ENCODE measurements at regions not wholly inside any gene's neighbourhood (a gene's known extent, or its start where the extent isn't known, plus 50 kb on each side); places are given as distances from the start of the nearest gene placed in this dataset.

DNA sequence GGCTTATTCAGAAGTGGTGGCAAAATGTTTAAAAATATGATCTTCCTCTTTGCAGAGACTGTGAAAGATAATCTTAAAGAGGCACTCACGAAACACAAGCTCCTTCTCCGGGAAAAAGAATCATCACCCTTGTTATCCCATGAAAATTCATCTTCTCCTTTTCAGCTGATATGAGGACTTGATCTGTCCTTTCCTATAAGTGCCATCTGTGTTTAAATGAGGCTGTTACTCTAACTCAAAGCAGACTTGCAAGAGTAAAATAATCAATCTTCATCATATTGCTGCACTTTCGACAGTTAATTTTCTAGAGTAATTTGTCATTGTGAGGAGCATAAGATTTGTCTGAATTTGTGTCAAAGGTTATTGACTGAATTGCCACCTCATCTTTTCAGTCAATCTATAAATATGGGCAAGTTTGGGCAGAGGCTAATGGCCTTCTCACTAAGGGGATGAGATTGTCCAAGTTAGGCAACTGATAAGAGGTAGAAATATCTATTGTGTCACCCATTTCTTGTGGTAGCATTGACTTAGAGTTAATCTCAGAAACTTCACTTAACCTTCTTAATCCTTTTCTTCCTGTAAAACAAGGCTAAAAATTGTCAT lies 452.9 kb downstream of the GRXCR1 start:
- DNase-seq, result no peak

GRCh38 chr4:43348591-43348990 lies 456.1 kb downstream of the GRXCR1 start:
- no peak for DNase-seq

DNA sequence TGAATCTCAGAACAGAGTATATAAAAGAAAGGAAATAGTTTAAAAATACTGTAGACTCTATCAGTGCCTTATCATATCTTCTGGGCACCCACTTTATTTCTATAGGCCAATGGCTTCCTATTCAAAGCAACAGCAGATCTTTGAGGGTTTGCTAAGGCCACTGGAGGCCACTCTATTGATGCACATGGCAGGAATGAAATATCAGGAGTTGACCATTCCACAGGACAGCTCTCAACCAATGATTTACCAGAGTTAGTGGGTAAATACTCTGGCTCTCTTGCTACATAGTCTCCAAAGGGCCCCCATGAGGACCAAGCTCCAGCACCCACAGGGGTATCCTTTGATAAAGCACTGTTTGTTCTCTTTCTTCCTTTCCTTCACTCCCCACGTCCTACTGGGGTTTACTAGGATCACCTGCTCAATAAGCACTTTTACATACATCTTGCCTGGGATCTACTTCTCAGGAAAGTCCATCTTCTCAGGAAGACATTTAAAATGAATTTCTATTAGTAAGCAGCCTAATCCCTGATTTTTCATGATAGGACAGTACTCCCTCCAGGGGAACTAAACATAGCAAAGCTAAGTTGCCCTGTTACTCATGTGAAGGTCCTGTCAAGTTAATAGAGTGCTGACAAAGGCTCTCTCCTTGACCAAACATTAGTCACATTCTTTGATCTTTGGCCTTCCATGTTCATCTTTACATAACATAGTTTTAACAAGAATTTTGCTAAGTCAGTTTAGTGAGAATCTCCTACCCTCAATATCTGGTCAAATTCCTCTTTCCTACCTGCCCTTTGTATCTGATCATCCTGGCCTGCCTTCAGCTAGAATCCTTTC lies 459.7 kb downstream of the GRXCR1 start:
- no peak for DNase-seq

DNA sequence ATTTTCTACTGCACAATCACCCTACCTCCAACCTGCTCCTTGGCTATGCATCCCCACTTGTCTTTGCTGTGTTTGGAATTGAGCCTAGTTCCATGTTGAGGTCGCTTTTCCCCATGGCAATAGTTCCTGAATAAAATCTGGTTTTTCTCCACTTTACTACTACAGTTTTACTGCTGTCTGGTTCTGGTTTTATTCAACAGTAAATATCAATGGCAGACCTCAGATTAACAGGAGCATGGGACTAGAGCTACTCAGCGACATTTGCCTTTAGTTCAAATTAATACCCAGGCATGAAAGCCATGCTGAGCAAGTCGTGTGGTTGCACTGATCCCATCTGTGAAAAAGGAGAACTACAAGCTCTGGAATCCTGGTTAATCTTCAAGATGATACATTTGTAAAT lies 460.3 kb downstream of the GRXCR1 start:
- DNase-seq, result no peak

DNA sequence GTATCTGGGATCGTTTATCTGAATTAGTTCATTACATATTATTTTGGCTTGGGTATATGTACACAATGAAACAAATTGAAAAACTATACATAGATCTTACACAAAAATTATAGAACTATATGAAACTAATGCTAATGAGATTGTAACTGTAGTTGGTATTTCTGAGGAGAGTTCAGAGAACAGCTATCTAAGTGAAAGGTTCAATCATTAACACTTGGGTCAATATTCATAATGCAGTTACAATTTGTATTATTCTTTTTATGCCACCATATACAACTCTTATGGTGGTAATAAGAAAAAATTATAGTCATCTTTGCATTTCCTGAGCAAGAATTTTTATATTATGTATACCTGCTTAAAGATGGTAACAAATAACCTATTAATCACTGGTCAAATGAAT lies 461.0 kb downstream of the GRXCR1 start:
- DNase-seq, result no peak

GRCh38 chr4:43356786-43357185 lies 464.3 kb downstream of the GRXCR1 start:
- DNase-seq, result no peak

DNA sequence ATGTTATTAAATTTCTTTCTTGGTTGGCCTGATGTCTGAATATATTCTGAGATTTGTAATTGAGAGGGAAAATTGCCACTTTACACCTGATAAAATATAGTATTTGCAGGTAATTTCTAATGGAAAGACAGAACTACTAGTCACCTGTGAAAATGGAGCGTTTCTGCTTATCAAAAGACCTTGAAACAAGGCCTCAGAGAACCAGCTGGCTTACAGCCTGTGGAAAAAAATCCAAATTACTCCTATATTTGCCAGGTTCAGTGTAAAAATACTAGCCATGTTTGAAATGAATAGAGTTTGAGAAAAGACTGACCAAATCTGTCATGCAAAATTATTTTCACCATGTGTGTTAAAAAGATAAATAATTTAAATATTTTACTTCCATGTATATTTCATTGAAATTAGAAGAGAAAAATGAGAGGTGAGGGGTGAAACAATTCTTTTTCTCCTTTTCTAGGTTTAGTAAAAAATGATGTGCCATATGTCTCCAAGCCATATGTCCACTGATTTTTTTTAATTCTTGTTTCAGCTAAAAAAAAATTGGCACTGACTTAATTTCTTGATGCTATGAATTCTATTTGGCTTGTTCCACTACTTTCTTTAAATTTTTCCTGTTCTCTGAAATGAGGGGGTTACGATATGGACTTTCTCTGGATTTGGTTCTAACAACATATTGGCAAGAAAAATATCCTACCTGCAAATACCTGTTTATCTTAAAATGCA lies 464.9 kb downstream of the GRXCR1 start:
- DNase-seq, result no peak

GRCh38 chr4:43360296-43360695 lies 467.8 kb downstream of the GRXCR1 start:
- DNase-seq, result no peak

DNA sequence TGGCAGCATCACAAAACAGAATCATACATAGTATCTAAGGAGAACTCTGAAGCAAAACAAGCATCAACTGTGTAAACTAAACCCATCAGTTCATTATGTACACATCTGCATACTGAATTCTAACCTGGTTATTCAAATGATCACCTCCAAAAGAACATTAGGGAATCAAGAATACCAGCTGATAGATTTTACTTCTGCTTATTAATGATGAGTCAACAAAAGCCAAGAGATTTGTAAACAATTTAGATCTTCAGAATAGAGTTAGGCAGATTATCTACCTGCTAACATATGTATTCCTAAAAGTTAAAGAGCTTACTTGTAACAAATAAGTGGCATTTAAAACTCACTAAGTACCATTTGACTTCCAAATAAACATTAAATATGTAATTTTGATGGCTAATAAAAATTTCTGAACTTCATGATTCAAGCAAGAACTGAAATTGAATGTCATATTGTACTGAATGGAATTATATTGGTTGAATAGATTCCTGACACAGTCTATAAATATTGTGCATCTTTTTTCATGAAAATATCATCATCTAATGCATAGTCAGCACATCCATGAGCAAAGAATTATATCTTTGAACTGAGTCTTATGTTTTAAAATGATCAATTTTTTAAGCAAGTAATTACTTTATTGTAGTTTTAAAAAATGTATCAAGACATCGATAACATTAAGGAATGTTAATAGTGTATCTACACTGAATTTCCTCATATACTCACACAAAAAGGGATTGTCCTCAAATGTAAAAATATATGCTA lies 470.5 kb downstream of the GRXCR1 start:
- DNase-seq, result no peak

- no peak for DNase-seq
These were observed 476.6 kb downstream of the GRXCR1 start for GRCh38 chr4:43369036-43369594.

DNA sequence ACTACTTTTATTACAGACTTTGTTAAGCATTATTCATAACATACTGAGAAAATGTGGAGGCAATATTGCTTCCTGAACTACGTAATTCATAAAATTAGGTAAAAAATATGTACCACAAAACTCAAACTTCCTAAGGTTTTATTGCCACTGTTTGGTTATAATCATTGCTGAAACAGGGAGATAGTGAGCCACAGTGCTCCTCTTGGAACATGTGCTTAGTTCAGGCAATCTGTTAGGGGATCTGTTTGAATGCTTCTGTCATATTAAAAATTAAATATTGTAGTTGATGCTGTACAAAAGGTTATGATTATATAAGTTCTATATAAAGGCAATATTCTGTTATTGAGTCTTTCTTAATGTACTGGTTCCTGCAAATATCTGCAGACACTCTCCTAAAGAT lies 480.7 kb downstream of the GRXCR1 start:
- no peak for DNase-seq

DNA sequence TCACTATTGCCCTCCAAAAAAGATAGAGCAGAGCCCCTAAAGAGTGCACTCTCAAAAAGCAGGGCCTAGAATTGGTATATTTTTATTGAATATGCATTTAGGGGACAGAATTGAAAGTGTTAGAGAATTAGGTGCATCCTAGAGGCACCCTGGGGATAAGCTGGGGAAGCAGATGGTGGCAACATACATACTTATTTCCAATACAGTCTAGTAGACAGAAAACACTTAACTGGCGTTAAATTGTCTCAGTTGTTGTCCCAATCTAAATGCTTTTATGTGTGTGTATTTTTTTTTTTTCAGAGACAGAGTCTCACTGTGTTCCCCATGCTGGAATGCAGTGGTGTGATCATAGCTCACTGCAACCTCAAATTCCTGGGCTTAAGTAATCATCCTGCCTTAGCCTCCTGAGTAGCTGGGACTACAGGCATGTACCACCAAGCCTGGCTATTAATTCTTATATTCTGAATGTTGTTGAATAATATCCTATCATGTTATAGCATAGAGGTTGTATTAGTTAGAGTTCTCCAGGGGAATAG lies 481.8 kb downstream of the GRXCR1 start:
- DNase-seq, result no peak

DNA sequence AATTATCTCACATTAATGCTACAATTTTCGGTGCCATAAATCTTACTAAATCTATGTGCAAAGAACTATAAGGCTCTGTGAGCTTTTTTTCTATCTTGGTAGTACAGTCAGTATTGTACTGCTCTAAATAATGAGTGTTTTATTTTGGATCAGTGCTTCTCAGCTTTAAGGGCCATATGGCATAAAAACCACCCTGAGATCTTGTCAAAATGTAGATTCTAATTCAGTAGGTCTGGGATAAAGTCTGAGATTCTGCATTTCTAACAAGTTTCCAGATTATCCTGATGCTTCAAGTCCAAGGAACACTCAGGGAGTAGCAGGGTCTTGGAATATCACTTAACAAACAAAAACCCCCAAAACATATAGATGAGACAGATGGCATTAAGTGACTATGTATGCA lies 486.5 kb downstream of the GRXCR1 start:
- DNase-seq, result no peak

- DNase-seq, result no peak
These were observed 487.6 kb downstream of the GRXCR1 start for GRCh38 chr4:43380093-43380492.

DNA sequence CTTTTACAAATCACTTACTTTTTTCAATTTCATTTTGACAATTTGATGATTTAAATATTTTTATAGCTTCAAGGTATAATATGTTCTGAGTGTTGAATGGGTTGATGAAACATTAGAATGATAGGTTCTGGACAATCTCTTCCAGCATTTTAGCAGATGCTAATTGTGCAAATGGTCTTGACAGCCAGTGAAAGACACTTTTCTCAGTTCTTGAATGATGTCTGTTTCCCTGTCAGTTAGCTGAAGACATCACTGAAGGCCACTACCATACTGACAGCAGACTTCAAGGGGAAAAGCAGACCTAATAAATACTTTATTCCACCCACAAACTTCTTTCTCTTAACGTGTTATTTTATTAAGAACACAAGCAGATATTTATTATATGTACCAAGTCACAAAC lies 498.6 kb downstream of the GRXCR1 start:
- no peak for DNase-seq

DNA sequence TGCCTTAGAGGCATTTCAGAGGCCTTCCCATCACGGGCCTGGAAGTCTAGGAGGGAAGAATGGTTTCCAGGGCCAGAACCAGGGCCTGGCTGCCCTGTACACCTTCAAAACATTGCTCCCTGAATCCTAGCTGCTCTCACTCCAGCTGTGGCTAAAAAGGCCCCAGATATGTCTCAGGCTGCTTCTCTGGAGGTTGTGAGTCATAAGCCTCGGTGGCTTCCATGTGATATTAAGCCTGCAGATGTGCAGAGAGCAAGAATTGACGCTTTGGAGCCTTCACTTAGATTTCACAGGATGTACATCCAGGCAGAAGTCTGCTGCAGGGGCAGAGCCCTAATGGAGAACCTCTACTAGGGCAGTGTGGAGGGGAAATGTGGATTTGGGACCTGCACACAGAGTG lies 502.5 kb downstream of the GRXCR1 start:
- no peak for DNase-seq

GRCh38 chr4:43399726-43400125 lies 507.2 kb downstream of the GRXCR1 start:
- DNase-seq, result no peak

- DNase-seq, result no peak
These were observed 509.9 kb downstream of the GRXCR1 start for GRCh38 chr4:43402393-43402792.

DNA sequence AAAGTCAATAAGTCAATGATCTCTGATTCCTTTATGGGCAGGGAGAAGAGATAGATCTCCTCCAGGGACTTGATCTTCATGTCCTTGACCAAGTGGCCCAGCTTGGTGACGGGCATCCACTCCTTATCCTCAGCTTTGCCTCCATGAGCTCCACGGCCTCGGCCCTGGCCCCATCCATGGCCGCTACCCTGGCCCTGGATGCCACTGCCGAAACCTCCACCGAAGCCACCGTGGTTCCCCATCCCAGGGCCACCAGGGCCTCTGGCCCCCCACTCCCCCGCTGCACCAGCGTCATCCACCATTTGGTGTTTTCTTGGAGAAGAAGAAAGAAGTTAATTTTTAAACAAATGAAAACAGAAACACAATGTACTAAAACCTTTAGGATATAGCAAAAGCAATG lies 518.1 kb downstream of the GRXCR1 start:
- DNase-seq, result no peak

- DNase-seq, result no peak
These were observed 518.7 kb downstream of the GRXCR1 start for GRCh38 chr4:43411226-43411625.

DNA sequence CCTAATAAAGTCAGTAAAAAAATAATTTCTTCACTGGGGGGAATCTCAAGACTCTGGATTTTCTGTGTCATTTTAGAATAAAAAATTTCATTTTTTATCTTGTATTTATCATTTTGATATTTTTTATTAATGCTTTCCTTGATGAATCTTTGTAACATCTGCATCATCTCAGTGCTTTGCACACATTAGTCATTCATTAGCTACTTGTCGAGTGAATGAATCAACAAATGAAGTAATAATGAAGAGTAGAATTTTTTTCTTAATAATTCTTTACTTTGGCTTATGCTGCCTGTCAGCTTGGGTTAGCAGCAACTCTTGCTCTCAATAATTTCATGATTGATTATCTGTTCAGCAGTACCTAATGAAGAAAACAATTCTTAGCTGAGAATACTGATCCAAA lies 530.8 kb downstream of the GRXCR1 start:
- no peak for DNase-seq

- no peak for DNase-seq
These were observed 532.7 kb downstream of the GRXCR1 start for GRCh38 chr4:43425206-43425605.

Data from occipital lobe (tissue), 1 donor.